ENCODE measurements at regions not wholly inside any gene's neighbourhood (a gene's known extent, or its start where the extent isn't known, plus 50 kb on each side); places are given as distances from the start of the nearest gene placed in this dataset.
A peak's percentile ranks its signal among the peaks of the same experiment; 100 is the strongest.

DNA sequence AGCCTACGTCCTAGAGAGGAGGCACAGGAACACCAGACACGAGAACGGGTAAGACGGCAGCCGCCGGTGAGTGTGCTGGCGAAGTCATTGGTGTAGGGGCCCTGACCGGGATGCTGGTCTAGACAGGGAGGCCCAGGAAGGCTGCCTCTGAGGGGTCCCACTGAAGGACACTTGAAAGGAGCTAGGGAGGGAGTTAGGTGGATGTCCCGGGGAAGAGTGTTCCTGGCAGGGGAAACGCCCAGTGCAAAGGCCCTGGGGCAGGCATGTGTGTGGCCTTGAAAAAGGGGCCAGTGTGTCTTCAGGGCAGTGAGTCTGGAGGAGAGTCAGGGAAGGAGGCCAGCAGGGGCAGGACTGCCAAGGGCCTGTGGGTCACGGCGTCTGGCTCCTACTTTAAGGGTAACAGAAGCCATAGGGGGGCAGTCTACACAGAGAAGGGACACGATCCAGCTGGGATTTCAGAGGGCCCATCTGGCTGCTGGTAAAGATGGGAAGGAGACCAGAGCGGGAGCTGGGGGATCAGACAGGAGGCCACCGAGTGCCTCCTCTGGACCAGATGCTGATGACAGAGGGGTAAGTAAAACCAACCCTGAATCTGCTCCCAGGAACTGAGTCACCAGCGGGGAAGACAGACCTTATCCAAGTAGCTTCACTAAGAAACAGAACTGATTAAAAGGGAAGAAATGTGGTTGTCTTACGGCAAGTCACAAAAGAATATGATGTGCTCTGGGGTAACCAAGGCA lies 115.9 kb downstream of the LITAF start (continued):
- TF ChIP-seq SALL2 (CRISPR knock-in tag; IDR thresholded peaks at IDR 0.05), result no peak

DNA sequence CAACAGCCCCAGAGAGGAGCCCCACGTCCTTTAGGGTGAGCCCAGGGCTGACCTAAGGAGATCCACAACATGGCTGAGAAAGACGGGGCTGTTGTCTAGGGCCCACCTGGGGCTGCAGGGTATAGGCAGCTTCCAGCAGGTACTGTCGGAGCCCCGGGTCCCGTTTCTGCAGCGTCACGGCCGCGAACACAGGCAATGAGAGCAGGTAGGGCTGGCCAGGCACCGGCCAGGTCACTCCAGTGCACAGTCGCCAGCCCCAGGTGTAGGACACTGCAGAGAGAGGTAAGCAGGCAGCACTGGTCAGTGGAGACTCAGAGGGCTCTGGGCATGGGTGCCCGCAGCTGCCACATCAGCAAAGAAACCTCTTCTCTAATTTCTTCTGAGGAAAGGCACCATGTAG lies 115.2 kb downstream of the LITAF start:
- Histone ChIP-seq H3K4me1 (ENCODE audit: insufficient read depth, low read length) (peaks cover 23% of the 10 kb centered on the region), H3K4me3 (replicated peaks in 1 of 3; ENCODE audit: insufficient read depth in 1 of 3, low read depth in 2 of 3, low read length in 3 of 3) (no peak overlapping the region), H4K20me1 (ENCODE audit: insufficient read depth, low read length) (no peaks in the 10 kb centered on the region), H3K36me3 (replicated peaks in 1 of 2; ENCODE audit: control insufficient read depth in 1 of 2, insufficient read depth in 2 of 2, low read length in 2 of 2) (no peaks in the 10 kb centered on the region), H2AFZ (ENCODE audit: low read length) (no peak overlapping the region), H3K9ac (ENCODE audit: insufficient read depth, low read depth, low read length) (no peak overlapping the region), H3K27ac (ENCODE audit: extremely low read length, insufficient read depth, low read length) (no peak overlapping the region), H3K27me3 (ENCODE audit: control insufficient read depth in 1 of 2, insufficient read depth in 2 of 2, low read length in 2 of 2) (peaks cover 13 to 46% of the 10 kb centered on the region in 2 experiments), H3K9me3 (ENCODE audit: low read length) (no peaks in the 10 kb centered on the region), H3K79me2 (ENCODE audit: insufficient read depth, low read length) (no peaks in the 10 kb centered on the region), H3K4me2 (ENCODE audit: low read depth, low read length) (no peak overlapping the region)
- POLR2A ChIA-PET, result interaction anchor here (1.0 kb wide), 1 partner anchor 326 kb away, joined by 3 read pairs; the partner anchor contains the start of gene ZC3H7A
- intact Hi-C loops (cut with micrococcal nuclease; ENCODE audit: unreplicated experiment) (no loop called here), in situ Hi-C loops (cut with HindIII; ENCODE audit: extremely low pct_ligation_motif_present, low pct_unique_long_range_greater_than_20kb) (no loop called here)
- peak; percentile 56 for ATAC-seq
- CTCF ChIA-PET (ENCODE audit: low intra/inter-chr PET ratio, low total read pairs), result no interaction called here
- 21% methylated on average over 12 of the region's 12 CpGs for WGBS (ENCODE audit: low lambda C conversion rate)
- BruUV-seq (replicated peaks), result no TSS peak
- no peak for TF ChIP-seq PHF20 (CRISPR knock-in tag; IDR thresholded peaks at IDR 0.05)
- no peak for TF ChIP-seq ZNF660 (CRISPR knock-in tag; IDR thresholded peaks at IDR 0.05; ENCODE audit: borderline replicate concordance, low read depth)
- TF ChIP-seq HNRNPLL (IDR thresholded peaks at IDR 0.05; ENCODE audit: low read depth, low read length, poor library complexity, severe bottlenecking), result peak; percentile 37
- TF ChIP-seq ZNF891 (CRISPR knock-in tag; IDR thresholded peaks at IDR 0.05), result peak; percentile 67; the same call in 1 of the 2 replicates
- no peak for TF ChIP-seq PITX1 (CRISPR knock-in tag; IDR thresholded peaks at IDR 0.05)
- no peak for TF ChIP-seq ZNF777 (CRISPR knock-in tag; IDR thresholded peaks at IDR 0.05)
- peak; percentile 65 for TF ChIP-seq ZNF768 (CRISPR knock-in tag; IDR thresholded peaks at IDR 0.05)
- TF ChIP-seq SP2 (CRISPR knock-in tag; IDR thresholded peaks at IDR 0.05), result no peak
- TF ChIP-seq ZNF572 (CRISPR knock-in tag; IDR thresholded peaks at IDR 0.05), result 0 out of 2 replicates have a peak, but pooled peaks have one; percentile 33
- TF ChIP-seq ZNF260 (CRISPR knock-in tag; IDR thresholded peaks at IDR 0.05; ENCODE audit: borderline replicate concordance, low read depth), result 0 out of 2 replicates have a peak, but pooled peaks have one; percentile 10
- no peak for DNase-seq (ENCODE audit: low spot score)
- no peak for FAIRE-seq

Data from HepG2 (cell line).